GM21737 (cell line): ENCODE measurements at regions not wholly inside any gene's neighbourhood (a gene's known extent, or its start where the extent isn't known, plus 50 kb on each side); places are given as distances from the start of the nearest gene placed in this dataset.
"Not testable (repeated sequence)": the region's sequence is repeated elsewhere in the genome, so short reads cannot be mapped to it uniquely, and the experiment has no call there.

ENCODE experiments used
- ATAC-seq: cut with Tn5 transposase; IDR thresholded peaks from one replicate; pipeline ENCODE4 v1.9.1; 2021; ENCODE audit warnings: mild to moderate bottlenecking, moderate library complexity; ENCODE audit not compliant: unreplicated experiment

GRCh38 chr2:111315188-111315917, 194.6 kb downstream of the BCL2L11 start:
- ATAC-seq: not testable (repeated sequence)

- ATAC-seq: not testable (repeated sequence)
These were observed 195.6 kb downstream of the BCL2L11 start for GRCh38 chr2:111316221-111316741.

GRCh38 chr2:111316881-111317549, 196.3 kb downstream of the BCL2L11 start:
- not testable (repeated sequence) for ATAC-seq

- not testable (repeated sequence) for ATAC-seq
These were observed 198.8 kb downstream of the BCL2L11 start for GRCh38 chr2:111319552-111319951.

GRCh38 chr2:111320264-111320663, 199.6 kb downstream of the BCL2L11 start:
- ATAC-seq: not testable (repeated sequence)

- not testable (repeated sequence) for ATAC-seq
These were observed 200.3 kb downstream of the BCL2L11 start for GRCh38 chr2:111320965-111321364.

- not testable (repeated sequence) for ATAC-seq
These were observed 202.7 kb downstream of the BCL2L11 start for GRCh38 chr2:111323384-111323783.

GRCh38 chr2:111327726-111328125, 207.0 kb downstream of the BCL2L11 start:
- ATAC-seq: not testable (repeated sequence)

GRCh38 chr2:111329309-111329708, 208.6 kb downstream of the BCL2L11 start:
- not testable (repeated sequence) for ATAC-seq

GRCh38 chr2:111331099-111331724, 210.5 kb downstream of the BCL2L11 start:
- not testable (repeated sequence) for ATAC-seq

GRCh38 chr2:111335220-111335907, 214.7 kb downstream of the BCL2L11 start:
- not testable (repeated sequence) for ATAC-seq

- ATAC-seq: not testable (repeated sequence)
These were observed 217.8 kb downstream of the BCL2L11 start for GRCh38 chr2:111338474-111338873.

- not testable (repeated sequence) for ATAC-seq
These were observed 218.8 kb downstream of the BCL2L11 start for GRCh38 chr2:111339476-111339875.

GRCh38 chr2:111344590-111344989, 223.9 kb downstream of the BCL2L11 start:
- not testable (repeated sequence) for ATAC-seq

GRCh38 chr2:111345439-111345838, 224.7 kb downstream of the BCL2L11 start:
- not testable (repeated sequence) for ATAC-seq

- ATAC-seq: not testable (repeated sequence)
These were observed 225.6 kb downstream of the BCL2L11 start for GRCh38 chr2:111346018-111346930.

- not testable (repeated sequence) for ATAC-seq
These were observed 227.0 kb downstream of the BCL2L11 start for GRCh38 chr2:111347695-111348094.

- ATAC-seq: not testable (repeated sequence)
These were observed 227.6 kb downstream of the BCL2L11 start for GRCh38 chr2:111348316-111348715.

- not testable (repeated sequence) for ATAC-seq
These were observed 234.5 kb downstream of the BCL2L11 start for GRCh38 chr2:111355022-111355817.
